GM19239 (cell line): ENCODE measurements at regions not wholly inside any gene's neighbourhood (a gene's known extent, or its start where the extent isn't known, plus 50 kb on each side); places are given as distances from the start of the nearest gene placed in this dataset.
"Not testable (repeated sequence)": the region's sequence is repeated elsewhere in the genome, so short reads cannot be mapped to it uniquely, and the experiment has no call there.

Experiments used
- DNase-seq: peaks from one replicate; pipeline ENCODE4 v3.0.0; 2011; ENCODE audit warnings: low spot score; ENCODE audit not compliant: insufficient read length
- FAIRE-seq: peaks from 2 replicates; lab custom pipeline; 2011; peaks lifted over from hg19 to GRCh38; lab: Jason Lieb, UNC

- DNase-seq (no peak), FAIRE-seq (no peak)
Measured at GRCh38 chr2:111618226-111618977, 265.6 kb downstream of the ANAPC1 start.

- no peak for DNase-seq
- FAIRE-seq, result no peak
Measured at GRCh38 chr2:111618978-111619902, 264.8 kb downstream of the ANAPC1 start.

GRCh38 chr2:111620281-111620680 lies 263.7 kb downstream of the ANAPC1 start:
- DNase-seq (no peak), FAIRE-seq (no peak)

GRCh38 chr2:111622859-111623258 lies 261.1 kb downstream of the ANAPC1 start:
- DNase-seq (no peak), FAIRE-seq (no peak)

GRCh38 chr2:111623380-111623779 lies 260.6 kb downstream of the ANAPC1 start:
- FAIRE-seq, result no peak
- DNase-seq, result no peak

GRCh38 chr2:111624411-111625156 lies 259.4 kb downstream of the ANAPC1 start:
- FAIRE-seq, result no peak
- no peak for DNase-seq

- FAIRE-seq, DNase-seq: not testable (repeated sequence)
Measured at GRCh38 chr2:111625157-111625537, 258.8 kb downstream of the ANAPC1 start.

- no peak for DNase-seq
- FAIRE-seq, result no peak
Measured at GRCh38 chr2:111626037-111626864, 257.7 kb downstream of the ANAPC1 start.

GRCh38 chr2:111626865-111627163 lies 257.2 kb downstream of the ANAPC1 start:
- no peak for FAIRE-seq
- no peak for DNase-seq

- FAIRE-seq, result no peak
- no peak for DNase-seq
Measured at GRCh38 chr2:111627256-111627655, 256.7 kb downstream of the ANAPC1 start.

- DNase-seq, result no peak
- no peak for FAIRE-seq
Measured at GRCh38 chr2:111628221-111628620, 255.8 kb downstream of the ANAPC1 start.

- DNase-seq, result no peak
Measured at GRCh38 chr2:111629983-111630382, 254.0 kb downstream of the ANAPC1 start.

GRCh38 chr2:111632661-111633060 lies 251.3 kb downstream of the ANAPC1 start:
- FAIRE-seq (no peak), DNase-seq (no peak)

More at GRCh38 chr2:111629983-111630382, 254.0 kb downstream of the ANAPC1 start:
- FAIRE-seq, result no peak

- FAIRE-seq (no peak), DNase-seq (no peak)
Measured at GRCh38 chr2:111633189-111633588, 250.8 kb downstream of the ANAPC1 start.

- DNase-seq (no peak), FAIRE-seq (no peak)
Measured at GRCh38 chr2:111633643-111634042, 250.3 kb downstream of the ANAPC1 start.

- FAIRE-seq (no peak), DNase-seq (no peak)
Measured at GRCh38 chr2:111634050-111634794, 249.8 kb downstream of the ANAPC1 start.

- no peak for FAIRE-seq
- no peak for DNase-seq
Measured at GRCh38 chr2:111634995-111635538, 248.9 kb downstream of the ANAPC1 start.

- DNase-seq (no peak), FAIRE-seq (no peak)
Measured at GRCh38 chr2:111636905-111637304, 247.1 kb downstream of the ANAPC1 start.
